Upper lobe of left lung (tissue), 4 donors: ENCODE measurements at regions not wholly inside any gene's neighbourhood (a gene's known extent, or its start where the extent isn't known, plus 50 kb on each side); places are given as distances from the start of the nearest gene placed in this dataset.

ENCODE experiments used
- POLR2A ChIP-seq, 4 donors: fragments of 450-650 bp; IDR thresholded peaks; one replicate each; pipeline ENCODE4 v1.5.1; 2016 to 2017; ENCODE audit warnings: antibody characterized with exemption in 4 of 4, mild to moderate bottlenecking in 2 of 4
- TF ChIP-seq, protein P1 (sequence below), 6 experiments: fragments of 450-650 bp in 4 of 6; fragments of 200-600 bp in 2 of 6; sonication (generic) in 2 of 6; IDR thresholded peaks; one replicate each; pipeline ENCODE4 v1.5.1; 2016 to 2019; ENCODE audit warnings: antibody characterized with exemption in 6 of 6

DNA sequence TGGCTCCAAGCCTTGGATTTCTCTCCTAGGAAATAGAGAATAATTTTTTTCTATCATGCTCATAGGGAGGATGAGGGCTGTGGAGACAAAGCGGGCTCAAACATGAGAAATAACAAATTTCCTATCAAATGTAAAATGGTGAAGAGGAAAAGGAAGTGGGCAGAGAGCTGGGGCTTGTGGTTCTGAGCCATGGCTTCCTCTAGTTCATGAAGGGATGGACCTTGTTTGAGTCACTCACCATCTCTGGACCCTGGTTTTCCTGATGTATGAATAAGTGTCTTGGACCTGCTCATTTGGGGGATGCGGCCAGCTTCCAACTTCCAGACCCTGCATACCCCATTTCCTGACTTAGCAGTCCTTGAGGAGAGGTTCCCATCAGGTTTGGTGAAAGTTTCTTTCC lies 63.0 kb downstream of the MSX1 start:
- TF ChIP-seq, protein P1, sequence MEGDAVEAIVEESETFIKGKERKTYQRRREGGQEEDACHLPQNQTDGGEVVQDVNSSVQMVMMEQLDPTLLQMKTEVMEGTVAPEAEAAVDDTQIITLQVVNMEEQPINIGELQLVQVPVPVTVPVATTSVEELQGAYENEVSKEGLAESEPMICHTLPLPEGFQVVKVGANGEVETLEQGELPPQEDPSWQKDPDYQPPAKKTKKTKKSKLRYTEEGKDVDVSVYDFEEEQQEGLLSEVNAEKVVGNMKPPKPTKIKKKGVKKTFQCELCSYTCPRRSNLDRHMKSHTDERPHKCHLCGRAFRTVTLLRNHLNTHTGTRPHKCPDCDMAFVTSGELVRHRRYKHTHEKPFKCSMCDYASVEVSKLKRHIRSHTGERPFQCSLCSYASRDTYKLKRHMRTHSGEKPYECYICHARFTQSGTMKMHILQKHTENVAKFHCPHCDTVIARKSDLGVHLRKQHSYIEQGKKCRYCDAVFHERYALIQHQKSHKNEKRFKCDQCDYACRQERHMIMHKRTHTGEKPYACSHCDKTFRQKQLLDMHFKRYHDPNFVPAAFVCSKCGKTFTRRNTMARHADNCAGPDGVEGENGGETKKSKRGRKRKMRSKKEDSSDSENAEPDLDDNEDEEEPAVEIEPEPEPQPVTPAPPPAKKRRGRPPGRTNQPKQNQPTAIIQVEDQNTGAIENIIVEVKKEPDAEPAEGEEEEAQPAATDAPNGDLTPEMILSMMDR (IDR thresholded peaks at IDR 0.05), result no peak
- TF ChIP-seq POLR2A (IDR thresholded peaks at IDR 0.05), result no peak
